ENCODE measurements at regions not wholly inside any gene's neighbourhood (a gene's known extent, or its start where the extent isn't known, plus 50 kb on each side); places are given as distances from the start of the nearest gene placed in this dataset.
"Not testable (repeated sequence)": the region's sequence is repeated elsewhere in the genome, so short reads cannot be mapped to it uniquely, and the experiment has no call there.

DNA sequence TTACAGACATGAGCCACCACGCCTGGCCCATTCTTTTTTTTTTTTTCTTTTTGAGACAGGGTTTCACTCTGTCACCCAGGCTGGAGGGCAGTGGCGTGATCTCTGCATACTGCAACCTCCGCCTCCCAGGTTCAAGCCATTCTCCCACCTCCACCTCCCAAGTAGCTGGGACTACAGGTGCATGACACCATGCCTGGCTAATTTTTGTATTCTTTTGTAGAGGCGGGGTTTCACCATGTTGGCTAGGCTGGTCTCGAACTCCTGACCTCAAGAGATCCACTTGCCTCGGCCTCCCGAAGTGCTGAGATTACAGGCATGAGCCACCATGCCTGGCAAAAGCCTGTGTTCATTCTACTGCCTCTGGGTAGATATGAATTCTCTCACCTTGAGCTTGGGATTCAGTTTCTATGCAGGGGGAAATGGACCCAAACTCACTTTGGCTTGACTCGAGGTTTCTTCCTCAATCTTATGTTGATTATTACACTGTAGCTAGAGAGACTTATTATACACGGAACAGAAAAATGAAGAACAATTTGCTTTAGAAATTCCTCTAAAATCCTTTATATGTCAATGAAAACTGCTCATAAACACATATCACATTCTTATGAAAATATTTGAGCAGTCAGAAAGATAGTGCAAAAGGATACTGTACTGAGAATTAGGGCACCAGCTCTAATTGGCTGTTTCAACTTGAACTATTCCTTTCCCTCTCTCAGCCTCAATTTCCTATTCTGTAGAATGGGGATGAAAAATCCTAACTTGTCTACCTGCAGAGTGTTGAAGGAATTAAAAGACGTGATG, 252.3 kb downstream of the MYCN start:
- DNase-seq (ENCODE audit: low read depth, low spot score), result no peak

DNA sequence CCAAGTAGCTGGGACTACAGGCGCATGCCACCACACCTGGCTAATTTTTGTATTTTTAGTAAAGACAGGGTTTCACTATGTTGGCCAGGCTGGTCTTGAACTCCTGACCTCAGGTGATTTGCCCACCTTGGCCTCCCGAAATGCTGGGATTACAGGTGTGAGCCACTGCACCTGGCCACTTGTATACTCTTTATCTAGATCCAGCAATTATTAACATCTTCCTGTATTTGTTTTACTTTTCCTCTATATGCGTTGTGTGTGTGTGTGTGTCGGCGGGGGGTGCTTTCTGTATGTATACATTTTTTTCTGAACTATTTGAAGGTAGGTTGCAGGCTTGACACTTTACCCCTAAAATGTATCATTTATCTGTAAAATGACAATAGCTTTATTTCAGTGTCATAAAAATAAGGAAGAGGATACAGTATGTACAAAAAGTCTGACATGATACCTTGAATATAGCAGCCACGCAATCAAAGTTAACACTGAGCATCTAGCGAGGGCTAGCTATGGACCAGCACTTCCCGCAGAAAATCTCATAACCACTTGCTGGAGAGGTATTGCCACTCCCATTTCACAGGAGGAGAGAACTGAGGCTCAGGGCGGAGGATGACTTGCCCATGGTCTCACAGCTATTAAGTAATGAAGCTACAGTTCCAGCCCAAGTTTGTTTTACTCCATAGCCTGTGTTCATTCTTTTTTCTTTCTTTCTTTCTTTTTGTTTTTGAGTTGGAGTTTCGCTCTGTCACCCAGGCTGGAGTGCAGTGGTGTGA, 251.3 kb downstream of the MYCN start:
- DNase-seq (ENCODE audit: low read depth, low spot score), result no peak

DNA sequence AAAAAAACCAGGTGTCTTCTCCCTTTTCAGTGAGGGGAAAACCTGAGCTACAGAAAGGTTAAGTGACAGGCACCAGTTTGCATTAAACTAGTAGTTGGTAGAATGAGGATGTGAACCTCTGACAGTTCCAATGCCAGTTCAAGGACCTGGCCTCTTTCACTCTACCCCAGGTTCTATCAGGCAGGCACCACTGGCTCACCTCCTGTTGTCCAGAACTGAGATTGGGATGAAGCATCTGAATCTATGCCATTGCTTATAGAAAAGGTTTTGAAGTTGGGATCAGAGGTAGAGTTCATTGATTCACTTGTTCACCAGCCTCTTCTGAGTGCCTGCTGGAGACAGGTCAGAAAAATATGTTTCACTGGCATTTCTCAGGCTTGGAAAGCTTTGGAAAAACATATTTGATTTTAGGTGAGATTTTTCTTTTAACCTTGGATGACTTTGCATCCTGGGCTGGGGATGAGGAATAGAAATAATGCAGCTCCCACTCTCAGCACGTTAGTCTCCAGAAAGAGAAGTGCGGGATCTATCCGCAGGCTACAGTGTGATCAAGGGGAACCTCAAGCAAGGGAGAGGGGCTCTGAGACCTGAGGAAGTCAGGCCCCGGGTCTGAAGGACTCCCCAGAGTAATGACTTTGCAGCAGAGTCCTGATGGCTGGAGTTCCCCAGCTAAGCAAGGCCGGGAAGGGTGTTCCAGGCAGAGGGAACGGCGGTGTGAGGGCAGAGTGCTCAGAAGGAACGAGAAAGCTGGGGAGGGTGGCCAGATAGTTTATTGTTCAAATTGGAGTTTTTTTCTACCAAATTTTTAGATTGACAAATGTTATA, 250.3 kb downstream of the MYCN start:
- DNase-seq (ENCODE audit: low read depth, low spot score), result no peak

DNA sequence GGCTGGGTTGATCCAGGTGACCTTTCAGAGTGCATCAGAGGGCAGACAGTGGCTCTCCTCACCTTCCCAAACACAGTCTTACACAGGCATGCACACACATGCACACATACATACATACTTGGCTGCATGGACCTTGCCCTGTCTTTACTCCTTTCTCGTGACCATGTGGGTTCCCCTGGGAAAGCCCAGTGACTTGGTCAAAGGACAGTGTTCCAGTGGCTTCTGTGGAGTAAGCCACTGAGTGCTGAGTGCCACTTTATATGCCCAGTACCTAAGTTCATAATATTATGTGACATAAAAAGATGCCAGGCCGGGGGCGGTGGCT, 249.4 kb downstream of the MYCN start:
- DNase-seq (ENCODE audit: low read depth, low spot score), result no peak

DNA sequence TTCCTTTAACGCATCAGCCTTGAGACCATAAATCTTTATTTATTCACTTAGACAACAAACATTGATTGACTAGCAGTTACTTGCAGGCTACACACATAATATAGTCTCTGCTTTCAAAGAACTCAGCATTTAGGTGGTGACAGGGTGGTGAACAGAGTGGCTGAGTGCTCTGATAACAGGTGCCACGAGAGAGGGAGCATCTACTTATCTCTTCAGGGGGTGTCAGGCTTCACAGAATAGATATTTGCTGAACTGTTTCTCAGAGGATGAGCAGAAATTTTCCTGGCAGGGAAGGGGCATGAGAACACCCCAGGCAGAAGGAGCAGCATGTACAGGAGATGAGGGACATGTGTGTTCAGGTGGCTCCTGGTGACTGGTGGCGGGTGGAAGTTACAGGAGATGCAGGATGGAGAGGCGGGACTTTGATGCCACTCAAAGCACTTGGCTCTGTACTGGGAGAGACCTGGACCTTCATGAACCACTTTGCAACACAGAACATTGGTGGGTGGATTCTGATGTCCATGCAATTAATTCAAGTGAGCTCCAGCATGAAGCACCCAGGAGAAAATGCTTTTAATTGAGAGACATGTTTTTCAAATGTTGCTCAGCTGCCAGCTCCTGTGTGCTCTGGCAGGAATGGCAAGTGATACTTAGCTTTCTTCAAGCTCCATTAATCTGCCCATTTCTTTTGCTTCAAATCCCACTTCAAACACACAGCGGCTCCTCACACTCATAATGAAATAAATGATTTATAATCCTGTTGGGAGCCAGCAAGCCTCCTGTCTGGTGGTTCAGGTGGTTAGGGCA, 248.9 kb downstream of the MYCN start:
- DNase-seq (ENCODE audit: low read depth, low spot score), result no peak

DNA sequence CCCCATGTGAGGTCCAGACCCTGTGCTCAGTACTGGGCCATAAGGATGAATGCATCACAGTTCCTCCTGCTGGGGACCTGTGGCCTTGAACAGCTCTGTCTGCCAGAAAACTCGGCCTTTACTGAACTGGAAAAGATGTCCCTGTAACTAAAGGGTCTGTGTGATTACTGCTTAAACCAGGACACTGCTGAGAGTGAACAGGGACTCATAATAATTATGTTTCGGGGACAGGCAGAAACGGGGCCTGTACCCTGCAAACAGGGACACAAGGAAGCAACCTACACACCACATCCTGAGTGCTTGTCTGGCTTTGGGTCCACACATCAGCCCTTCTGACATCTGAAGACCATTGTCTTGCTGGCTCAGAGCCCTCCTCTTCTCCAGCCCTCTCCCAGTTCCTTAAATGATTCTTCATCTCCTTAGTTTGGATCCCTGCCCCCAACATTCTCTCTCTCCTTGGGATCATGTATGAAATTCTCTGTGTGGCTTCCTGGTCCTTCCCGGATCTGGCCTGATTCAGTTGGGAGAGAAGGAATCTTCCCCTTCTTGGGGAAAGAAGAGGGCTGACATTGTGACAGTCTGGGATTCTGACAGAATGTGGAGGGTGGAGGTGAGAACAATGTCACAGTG, 248.0 kb downstream of the MYCN start:
- no peak for DNase-seq (ENCODE audit: low read depth, low spot score)

DNA sequence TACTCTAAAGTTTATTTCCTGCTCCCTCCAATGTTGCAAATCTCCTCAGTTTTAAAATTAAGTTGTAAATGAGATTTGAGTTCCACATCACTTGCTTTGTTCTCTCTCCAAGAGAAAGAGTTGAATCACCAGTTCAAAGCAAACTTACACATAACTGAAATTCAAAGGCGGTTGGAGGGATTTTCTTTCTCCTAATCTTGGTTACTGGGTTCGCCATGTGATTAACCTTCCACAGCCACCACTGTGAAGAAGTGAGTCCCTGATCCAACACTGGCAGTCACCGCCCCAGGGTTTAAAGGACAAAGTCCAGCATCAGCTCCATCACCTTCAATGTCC, 247.1 kb downstream of the MYCN start:
- no peak for DNase-seq (ENCODE audit: low read depth, low spot score)

DNA sequence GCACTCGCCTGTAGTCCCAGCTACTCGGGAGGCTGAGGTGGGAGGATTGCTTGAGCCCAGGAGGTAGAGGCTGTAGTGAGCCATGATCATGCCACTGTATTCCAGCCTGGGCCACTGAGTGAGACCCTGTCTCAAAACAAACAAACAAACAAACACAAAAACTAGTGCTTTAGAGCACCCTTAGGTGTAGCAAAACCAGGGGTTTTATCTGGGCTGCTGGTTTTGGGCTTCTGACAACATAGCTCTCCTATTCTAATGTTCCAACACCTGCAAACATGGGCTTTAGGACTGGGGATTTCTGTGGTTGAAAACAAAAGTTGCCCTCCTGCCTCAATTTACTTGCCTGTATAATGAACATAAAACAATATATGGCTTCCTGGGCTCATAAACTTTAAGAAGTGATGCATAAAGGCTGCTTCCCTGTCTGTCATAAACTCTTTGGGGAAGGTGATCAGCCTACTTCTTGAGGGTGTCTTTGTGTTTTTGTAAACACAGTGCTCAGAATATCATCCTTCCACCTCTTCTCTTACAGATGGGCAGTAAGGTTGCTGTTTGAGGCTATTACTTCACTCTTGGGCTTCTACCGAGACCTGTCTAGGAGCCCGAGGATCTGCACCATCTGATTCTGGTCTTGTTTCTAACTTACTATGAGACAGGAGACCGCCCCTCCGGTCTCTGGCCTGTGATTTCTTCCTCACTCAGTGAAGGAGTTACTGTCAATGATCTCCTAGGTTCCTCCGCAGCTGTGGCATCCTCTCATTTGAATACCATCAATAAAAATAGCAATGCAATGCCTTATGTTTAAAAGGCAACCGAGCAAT, 246.5 kb downstream of the MYCN start:
- no peak for DNase-seq (ENCODE audit: low read depth, low spot score)

DNA sequence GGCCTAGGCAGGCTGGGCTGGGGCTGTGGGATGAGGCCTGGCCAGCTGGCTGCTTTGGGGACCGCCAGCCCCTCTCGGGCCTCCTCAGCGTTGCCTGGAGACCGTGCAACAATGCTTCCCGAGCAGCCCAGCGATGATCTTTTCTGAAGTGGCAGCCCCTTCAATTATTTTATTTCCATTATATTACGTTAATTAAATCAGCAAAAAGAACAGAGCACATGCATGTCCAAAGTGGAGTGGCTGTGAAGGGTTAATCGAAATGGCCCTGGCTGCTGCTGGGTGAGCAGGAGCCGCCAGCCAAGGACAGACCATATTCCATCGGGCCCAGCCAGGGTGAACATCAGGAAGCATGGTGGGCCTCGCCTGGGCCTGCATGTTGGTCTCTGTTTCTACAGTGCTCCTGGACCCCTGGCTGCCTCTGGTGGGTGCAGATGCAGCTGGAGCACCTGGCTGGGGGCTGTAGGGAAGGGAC, 245.5 kb downstream of the MYCN start:
- no peak for DNase-seq (ENCODE audit: low read depth, low spot score)

DNA sequence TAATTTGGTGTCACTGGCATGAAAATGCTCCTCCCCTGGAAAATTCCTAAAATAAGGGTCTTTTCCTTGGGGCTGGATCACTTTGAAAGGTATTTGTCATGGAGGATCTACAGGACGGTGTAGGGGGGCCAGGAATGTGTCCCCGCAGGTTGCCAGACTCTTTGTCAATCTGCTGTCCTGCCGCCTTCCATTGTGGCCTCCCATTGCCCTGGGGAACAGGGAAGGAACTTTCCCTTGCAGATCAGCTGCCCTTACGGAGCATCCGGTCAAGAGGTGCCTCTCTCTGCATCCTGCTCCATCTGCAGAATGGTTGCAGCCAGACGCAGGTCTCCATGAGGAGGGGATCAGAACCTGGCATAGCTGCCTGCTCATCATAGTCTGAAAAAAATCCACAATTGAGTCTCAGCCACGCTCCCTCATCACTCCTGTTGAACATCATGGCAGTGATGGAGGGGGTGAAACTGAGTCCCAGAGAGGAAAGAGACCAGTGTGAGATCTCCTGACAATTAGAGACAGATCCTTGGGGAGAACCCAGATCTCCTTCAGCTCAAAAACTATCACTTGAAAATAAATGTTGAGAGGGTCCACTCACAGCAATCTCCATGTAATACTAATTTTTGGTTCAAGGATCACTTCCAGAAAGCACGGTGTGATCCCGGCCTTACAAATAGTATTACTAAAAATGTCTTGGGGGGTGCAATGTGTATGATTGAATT, 244.8 kb downstream of the MYCN start:
- no peak for DNase-seq (ENCODE audit: low read depth, low spot score)

DNA sequence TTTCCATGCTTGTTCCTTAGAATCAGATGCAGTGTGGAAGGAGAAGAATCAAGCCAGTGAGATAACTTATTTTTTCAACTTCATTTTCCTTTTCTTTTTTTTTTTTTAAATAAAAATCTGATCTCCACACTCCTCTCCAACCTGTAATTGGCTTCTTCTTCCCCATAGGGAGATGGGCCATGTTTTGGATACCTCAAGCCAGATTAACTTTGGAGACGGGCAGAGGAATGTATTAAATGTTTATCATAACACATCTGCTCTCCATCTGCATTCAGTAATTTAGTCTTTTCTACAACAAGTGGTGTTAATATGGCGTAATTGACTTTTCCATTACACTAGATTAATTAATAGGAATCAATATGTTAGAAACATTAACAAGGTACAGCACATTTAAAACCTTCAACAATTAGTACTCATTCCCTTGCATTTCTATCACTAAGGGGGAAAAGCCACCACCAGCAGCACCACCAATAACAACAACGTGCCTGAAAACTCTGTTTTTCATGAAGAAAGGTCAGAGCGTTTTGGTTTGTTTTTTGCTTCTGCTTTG, 244.1 kb downstream of the MYCN start:
- no peak for DNase-seq (ENCODE audit: low read depth, low spot score)

DNA sequence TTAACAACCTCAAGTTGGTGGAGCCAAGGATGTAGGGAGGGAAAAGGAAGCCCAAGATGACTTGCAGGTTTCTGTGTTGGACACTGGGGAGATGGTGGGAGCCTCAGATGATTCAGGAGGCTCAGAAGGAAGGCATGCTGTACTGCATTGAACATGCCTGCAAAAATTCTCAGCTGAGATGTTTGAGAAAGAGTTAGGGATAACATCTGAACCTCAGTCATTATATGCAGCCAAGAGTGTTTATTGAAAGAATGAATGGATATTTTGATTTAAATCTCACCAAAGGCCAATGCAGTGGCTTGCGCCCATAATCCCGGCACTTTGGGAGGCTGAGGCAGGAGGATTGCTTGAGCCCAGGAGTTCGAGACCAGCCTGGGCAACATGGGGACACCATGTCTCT, 243.0 kb downstream of the MYCN start:
- DNase-seq (ENCODE audit: low read depth, low spot score), result no peak

DNA sequence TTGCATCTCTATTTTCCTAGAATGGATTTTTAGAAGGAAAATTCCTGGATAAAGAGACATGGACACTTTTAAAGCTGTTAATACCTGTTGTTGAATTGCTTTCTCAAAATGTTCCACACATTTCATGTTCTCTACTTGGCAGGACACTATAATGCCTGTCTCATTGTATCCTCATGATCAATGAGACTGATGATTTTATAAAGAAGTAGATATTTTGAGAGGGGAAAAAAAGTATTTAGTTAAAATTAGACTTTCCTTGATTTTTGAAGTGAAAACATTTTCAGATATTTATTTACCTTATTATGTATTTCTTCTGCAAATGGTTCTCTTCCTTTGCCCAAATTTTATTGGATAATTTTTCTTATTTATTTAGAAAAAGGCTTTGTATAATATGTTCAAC, 242.5 kb downstream of the MYCN start:
- DNase-seq (ENCODE audit: low read depth, low spot score), result no peak

DNA sequence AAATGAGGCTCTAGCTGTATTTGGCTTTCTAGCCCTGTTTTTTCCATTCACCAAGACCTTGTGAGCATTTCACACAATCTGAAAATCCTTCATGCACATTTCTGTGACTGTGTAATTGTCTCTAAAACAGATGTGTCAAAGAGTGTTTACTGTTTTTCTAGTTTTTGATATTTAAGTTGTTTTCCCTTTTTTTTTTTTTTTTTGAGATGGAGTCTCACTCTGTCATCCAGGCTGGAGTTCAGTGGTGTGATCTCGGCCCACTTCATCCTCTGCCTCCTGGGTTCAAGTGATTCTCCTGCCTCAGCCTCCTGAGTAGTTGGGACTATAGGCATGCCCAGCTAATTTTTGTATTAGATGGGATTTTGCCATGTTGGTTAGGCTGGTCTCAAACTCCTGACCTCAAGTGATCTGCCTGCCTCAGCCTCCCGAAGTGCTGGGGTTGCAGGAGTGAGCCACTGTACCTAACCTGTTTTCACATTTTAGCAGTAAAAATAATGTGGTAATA, 242.0 kb downstream of the MYCN start:
- DNase-seq (ENCODE audit: low read depth, low spot score), result not testable (repeated sequence)

DNA sequence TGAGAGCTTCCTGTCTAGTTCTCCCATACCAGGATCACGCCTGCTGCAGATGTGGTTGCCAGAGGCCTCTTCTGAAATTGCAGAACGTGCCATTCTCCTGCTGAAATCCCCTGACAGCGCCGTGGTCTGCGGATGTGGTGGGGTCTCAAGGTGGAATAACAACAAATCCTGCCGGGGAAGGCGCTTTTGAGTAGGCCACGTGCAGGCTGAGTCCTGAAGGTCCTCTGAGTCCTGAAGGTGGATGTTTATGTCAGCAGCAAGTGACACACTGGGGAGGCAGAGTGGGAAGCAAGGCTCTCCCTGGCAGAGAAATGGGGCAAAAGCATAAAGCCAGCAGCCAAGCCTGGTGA, 241.4 kb downstream of the MYCN start:
- DNase-seq (ENCODE audit: low read depth, low spot score), result no peak

DNA sequence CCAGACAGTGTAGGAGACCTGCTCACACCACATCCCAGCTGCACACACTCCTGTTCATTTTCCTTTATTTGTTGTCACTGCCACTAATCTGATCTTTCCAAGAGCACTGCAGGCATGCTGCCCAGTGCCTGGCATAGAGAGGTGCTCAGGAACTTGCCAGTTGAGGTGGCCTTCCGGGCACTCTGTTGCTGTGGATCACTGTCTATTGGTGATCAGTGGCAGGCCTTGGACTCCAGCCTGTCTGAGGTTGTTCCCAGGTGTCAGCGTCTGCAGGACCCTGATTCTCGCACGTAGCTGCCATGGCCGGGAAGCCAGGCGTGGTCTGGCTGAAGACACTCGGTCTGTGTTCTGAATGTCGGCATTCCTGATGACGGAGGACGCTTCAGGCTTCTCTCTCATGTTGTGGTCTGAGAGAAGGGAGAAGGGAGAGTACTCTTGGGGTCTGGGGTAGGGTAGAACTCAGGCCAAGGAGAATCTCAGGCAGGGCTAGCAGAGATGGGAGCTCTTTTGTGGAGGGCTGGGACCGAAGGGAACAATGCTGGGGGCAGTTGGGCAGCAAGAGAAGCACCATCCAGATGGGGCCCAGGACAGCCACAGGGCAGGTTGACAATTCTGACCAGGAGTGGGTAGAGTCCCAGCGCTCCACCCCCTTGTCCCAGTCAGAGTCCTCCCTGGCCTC, 240.9 kb downstream of the MYCN start:
- DNase-seq (ENCODE audit: low read depth, low spot score), result no peak

DNA sequence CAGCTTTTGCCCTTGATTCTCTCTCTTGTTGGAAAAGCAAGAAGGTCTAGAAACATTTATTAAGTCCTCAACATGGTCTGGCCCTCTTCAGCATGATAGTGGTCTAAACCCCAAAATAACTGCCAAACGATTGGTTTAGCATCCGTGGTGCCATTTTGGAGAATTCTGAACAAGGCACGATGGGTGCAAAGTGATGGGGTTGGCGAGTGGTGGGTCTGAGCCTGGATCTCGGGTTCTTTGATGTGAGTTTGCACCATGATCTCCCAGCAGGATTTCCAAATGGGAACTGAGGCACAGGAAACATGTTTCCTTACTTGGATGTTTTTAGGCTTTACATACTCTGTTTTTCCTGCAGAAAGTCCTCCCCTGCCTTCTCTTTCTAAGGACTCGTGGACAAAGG, 240.3 kb downstream of the MYCN start:
- DNase-seq (ENCODE audit: low read depth, low spot score), result no peak

DNA sequence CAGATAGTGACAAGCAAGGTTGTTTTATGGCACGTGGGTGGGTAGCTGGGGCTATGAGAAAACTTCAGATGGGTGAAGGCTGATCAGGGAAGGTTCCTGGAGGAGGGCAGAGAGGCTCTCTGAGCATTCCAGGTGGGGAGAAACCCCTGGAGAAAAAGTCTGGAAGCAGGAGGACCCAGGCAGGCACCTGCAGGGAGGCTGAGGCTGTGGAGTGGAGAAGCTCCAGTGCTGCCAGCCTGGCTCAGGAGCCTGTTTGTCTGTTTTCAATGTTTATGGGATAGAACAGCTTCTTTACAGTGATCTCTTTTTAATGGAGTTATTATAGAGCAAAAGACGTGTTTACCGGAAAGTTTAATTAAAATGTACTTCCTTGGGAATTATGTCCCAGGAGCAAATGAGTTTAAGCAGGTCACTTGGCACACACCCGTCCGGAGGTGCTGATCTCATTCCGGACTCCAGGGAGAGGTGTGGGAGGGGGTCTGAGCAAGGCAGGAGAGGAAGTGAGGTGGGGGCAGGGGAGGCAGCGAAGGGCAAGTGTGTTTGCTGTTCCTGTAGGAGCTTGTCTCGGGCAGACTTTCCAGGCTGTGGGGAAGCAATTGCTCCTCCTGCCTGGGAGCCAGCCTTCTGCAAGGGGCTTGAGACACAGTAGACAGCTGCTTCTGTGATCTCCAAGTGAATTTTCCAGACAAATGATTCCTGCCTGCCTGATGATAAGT, 239.5 kb downstream of the MYCN start:
- no peak for DNase-seq (ENCODE audit: low read depth, low spot score)

Measured in activated naive CD8-positive, alpha-beta T cell treated with anti-CD3 and anti-CD28 coated beads, Interleukin-2, amount 50 U/mL, for 16 hours (primary cell).